Ecto neural progenitor cell (in vitro differentiated cells): ENCODE measurements at regions not wholly inside any gene's neighbourhood (a gene's known extent, or its start where the extent isn't known, plus 50 kb on each side); places are given as distances from the start of the nearest gene placed in this dataset.

Source experiments
- DNase-seq: peaks from one replicate; pipeline ENCODE4 v3.0.0-alpha.2; 2018; ENCODE audit warnings: low spot score

- no peak for DNase-seq
Measured at GRCh38 chr1:87194856-87195255, 133.8 kb upstream of the LMO4 start.

DNA sequence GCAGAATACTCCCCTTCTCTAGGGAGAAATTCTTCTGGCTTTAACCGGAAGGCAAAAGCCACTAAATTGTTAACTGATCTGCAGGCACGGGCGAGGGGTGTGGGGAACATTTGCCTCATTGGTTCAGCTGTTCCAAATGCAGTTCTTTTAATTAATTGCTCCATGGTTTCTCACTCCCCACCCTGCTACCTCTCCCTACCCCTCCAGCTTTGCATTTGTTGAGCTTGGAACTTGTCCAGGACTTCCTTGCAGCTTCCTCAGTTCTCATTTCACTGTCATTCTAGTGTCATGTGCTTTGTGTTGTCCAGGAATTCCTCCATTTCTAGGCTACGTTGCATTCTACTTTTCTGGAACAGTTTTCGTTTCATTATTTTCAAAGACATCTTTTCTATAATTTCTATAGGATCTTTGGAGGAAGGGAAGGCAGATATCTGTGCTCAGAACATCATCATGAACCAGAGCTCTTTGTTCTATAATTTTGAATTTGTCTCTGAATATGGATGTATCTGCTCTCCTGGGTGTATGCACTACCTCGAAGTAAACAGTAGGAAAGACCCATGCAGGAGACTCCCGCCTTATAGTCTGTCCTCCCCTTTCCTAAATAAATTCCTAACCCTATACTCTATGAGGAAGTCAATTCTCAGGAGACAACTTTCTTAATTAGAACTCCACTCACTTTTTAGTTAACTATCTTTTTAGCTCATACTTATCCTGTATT, 132.4 kb upstream of the LMO4 start:
- DNase-seq = no peak

DNA sequence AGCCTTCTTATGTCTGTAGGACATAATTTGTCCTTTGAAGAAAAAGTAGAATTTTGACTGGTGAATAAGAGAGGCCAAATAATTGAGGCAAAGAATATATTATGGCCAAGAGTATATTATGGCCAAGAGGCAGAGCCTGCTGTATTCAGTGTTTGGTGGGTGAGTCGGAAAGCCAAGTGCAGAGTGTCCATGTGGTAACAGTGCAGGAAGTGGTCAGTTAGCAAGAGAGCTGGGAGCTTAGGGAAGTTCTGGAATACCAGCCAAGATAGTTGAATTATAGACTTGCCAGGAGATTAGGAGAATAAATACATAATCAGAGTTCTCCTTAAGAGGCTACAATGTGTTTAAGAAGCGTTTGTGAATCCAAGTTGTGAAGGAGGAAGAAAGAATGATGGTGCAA, 131.5 kb upstream of the LMO4 start:
- DNase-seq = no peak

- no peak for DNase-seq
Measured at GRCh38 chr1:87197641-87198040, 131.0 kb upstream of the LMO4 start.

DNA sequence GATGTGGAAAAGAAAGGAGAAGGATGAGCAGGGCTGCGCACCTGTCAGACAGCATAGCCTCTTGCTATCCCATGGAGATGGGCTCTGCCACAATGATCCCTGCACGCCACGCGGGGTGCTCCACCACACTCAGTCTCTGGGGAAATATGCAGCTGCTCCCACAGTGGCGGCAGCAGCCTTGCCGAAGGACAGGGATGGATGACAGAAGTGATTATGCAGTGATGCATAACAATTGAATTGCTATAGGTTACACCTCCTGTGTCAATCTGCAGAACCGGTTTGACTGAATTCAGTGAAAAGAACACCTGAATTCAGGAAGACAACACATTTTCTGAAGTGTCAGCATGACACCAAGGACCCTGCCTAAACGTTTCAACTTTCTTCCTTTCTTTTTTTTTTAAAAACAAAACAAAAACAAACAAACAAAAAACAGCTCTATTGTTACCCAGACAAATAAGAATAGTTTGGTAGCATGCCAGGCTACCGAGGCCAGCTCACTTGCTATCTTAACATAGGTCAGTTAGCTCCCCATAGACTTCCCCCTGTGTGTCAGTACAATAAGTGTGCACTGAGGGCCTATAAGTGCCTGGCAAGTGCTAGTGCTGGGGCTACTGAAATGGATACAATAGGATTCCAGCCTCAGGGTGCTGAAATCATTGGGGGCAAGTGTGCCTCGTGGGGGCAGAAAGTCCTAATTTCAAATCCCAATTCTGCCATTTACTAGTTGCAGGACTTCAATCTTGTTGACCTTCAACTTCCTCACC, 127.6 kb upstream of the LMO4 start:
- peak; percentile 38 for DNase-seq

DNA sequence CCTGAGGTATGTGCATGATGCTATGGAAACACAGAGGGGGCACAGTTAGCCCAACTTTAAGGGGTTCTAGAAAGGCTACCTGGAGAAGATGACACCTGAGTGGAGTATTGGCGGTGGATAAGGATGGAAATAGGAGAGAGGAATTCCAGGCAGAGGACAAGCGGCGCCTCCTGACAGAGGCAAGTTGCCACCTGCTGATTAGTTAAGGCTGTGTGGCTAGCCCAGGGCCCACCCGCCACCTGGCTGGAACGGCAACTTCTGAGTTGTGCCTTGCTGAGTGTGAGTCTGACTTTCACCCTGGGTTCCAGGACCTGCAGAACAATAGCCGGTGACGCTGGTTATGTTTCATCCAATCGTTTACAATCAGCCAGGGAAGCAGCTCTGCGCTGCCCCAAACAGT, 126.9 kb upstream of the LMO4 start:
- peak; percentile 29 for DNase-seq

DNA sequence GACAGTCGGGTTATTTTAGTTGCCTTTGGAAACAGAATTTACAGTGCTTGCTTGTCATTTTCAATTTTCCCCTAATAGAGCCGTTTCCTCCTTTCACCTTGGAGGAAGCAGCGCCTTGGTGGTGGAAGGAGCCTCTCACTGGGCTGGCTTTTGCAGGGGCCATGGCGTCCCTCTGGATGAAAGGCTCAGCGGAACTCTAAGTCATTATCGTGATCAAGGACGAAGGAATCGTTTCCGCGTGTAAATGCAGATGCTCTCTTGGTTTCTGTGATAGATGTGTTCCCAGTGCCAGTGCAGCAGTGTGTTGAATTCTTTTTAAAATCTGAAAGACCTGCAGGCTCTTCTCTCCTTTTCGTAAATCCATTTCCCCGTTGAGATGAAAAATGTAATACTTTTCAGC, 126.2 kb upstream of the LMO4 start:
- DNase-seq = peak; percentile 7

- DNase-seq = peak; percentile 13
Measured at GRCh38 chr1:87202922-87203655, 125.6 kb upstream of the LMO4 start.

- DNase-seq = peak; percentile 5
Measured at GRCh38 chr1:87203904-87204303, 124.8 kb upstream of the LMO4 start.

GRCh38 chr1:87204441-87204840, 124.2 kb upstream of the LMO4 start:
- DNase-seq = no peak

DNA sequence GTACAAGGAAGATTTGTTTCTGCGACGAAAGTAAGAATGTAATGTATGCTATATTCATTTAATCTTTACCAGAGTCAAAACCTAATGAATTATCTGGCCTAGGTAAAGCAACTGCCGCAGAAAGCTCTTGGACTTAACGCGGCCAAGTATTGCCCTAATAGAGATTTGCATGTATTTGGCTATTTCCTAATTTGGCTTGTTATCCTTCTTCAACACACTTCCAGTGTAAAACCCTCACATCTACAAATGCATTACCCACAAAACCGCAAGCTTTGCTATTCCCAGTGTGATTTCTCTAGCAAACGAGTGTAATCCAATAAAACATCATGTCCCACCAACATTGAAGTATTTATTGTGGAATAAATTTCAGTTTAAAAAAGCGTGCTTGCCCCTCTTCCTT, 123.8 kb upstream of the LMO4 start:
- DNase-seq = no peak

GRCh38 chr1:87206044-87206831, 122.4 kb upstream of the LMO4 start:
- no peak for DNase-seq

DNA sequence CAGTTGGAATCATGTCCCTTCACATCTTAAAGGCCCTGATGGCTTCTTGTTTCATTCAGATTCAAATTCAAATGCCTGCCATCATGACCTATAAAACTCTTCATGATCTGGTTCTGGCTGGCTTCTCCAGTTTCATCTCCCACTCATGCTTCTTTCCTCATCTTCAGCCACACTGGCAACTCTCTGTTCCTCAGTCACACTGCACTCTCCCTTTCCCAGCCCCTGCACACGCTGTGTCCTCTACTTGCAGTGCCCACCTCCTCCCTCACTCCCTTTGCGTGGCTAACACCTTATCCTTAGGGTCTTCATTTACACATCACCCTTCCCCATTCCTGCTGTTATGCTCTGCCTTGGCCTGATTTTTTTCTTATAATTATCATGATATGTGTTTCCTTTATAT, 120.6 kb upstream of the LMO4 start:
- DNase-seq = no peak

DNA sequence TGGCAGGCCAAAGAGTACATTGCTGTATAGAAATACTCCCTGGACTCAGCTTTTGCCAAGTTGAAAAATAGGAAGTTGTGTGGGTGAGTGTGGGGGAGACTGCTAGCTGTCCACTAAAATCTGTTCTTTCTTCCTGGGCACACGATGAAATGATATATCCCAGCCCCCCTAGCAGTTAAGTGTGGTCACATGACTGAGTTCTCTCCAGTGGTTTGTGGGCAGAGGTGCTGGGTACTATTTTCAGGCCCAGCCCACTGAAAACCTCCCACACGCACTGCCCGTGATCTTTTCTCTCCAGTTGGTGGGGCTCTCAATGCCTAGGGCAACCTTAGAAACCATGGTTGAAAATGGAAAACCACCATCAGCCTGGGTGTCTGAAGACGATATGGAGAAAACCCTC, 119.7 kb upstream of the LMO4 start:
- no peak for DNase-seq

- DNase-seq = no peak
Measured at GRCh38 chr1:87210151-87210550, 118.5 kb upstream of the LMO4 start.

- no peak for DNase-seq
Measured at GRCh38 chr1:87212431-87213134, 116.1 kb upstream of the LMO4 start.

GRCh38 chr1:87213135-87213515, 115.6 kb upstream of the LMO4 start:
- DNase-seq = peak; percentile 27

- DNase-seq = no peak
Measured at GRCh38 chr1:87215592-87215991, 113.1 kb upstream of the LMO4 start.

- no peak for DNase-seq
Measured at GRCh38 chr1:87218618-87219017, 110.1 kb upstream of the LMO4 start.

DNA sequence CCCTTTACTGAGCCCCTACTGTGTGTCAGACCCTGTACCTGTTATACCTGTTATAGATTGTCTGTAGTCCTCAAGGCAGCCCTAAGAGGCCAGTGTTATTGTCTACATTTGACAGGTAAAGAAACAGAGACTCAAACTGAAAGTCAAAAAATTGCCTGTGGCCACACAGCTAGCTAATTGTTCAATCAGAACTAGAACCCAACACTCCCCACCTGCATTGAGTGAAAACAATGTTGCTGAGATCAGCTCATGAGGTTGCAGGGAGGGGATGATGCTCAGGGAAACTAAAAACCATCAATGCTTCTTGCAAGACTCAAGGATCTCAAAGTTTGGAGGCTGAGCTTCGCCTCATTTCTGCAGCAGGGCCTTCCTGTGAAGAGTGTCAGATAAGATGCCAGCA, 109.5 kb upstream of the LMO4 start:
- DNase-seq = no peak

DNA sequence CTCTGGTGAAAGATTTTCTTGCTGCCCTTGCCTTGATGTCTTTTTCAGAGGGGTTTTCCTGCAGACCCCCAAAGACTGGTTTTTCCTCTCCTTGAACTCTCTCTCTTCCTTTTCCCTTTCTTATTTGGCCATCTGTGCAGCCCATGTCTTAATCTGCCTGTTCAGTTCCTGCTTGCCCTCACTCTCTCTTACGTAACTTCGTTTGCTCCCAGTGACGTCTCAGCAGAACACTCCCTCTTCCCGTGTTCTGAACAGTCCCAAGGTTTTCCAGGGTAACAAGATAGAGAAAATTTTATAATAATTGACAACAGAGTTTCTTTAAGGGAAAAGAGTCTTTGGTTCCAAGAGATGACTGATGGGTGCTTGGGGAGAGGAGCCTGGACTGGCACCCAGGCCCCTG, 109.1 kb upstream of the LMO4 start:
- no peak for DNase-seq

DNA sequence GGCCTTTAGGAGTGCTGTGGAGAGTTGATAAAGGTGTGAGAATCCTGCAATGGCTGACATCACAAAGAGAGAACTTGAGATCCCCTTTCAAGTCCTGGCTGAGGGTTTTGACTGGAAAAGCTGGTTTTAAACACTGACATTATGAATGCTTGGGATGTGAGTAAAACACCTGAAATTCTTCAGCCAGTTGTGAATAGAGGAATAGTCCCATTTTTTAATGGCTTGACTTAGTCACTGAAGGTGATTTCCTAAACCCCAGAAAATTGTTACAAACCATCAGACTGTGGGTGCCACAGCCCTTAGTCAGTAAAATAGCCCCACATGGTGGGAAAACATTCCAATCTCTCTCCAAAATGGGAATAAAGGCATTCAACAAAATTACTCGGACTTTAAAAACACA, 107.7 kb upstream of the LMO4 start:
- no peak for DNase-seq
